ENCODE measurements at regions not wholly inside any gene's neighbourhood (a gene's known extent, or its start where the extent isn't known, plus 50 kb on each side); places are given as distances from the start of the nearest gene placed in this dataset.

GRCh38 chr9:106621313-106622163, 241.4 kb upstream of the ZNF462 start:
- intact Hi-C loops (cut with DNase I), result no loop called here
- H3K27ac ChIP-seq, result no peak overlapping the region

GRCh38 chr9:106622164-106622487, 240.8 kb upstream of the ZNF462 start:
- intact Hi-C loops (cut with DNase I), result no loop called here
- DNase-seq (no peak), ATAC-seq (no peak)
- 77 to 82% methylated on average over 10 of the region's 10 CpGs for WGBS, 2 donors
- Histone ChIP-seq H3K27ac (no peak overlapping the region), H3K4me3 (no peak overlapping the region), H3K4me1 (no peaks in the 10 kb centered on the region), H3K9me3 (no peaks in the 10 kb centered on the region), H3K27me3 (no peaks in the 10 kb centered on the region), H3K36me3 (replicated peaks in 1 of 2; ENCODE audit: insufficient read depth in 1 of 2, low read depth in 2 of 2) (no peaks in the 10 kb centered on the region)
- TF ChIP-seq POLR2A (IDR thresholded peaks at IDR 0.05) (no peak), CTCF (IDR thresholded peaks at IDR 0.05) (no peak)

More at GRCh38 chr9:106621313-106622163, 241.4 kb upstream of the ZNF462 start:
- no peaks in the 10 kb centered on the region for H3K9me3 ChIP-seq
- DNase-seq (no peak), ATAC-seq (no peak)
- H3K4me1 ChIP-seq, result no peaks in the 10 kb centered on the region
- TF ChIP-seq CTCF (IDR thresholded peaks at IDR 0.05) (no peak), POLR2A (IDR thresholded peaks at IDR 0.05) (no peak)
- no peak overlapping the region for H3K4me3 ChIP-seq
- no peaks in the 10 kb centered on the region for H3K27me3 ChIP-seq
- H3K36me3 ChIP-seq (replicated peaks in 1 of 2; ENCODE audit: insufficient read depth in 1 of 2, low read depth in 2 of 2), result no peaks in the 10 kb centered on the region
- 43 to 54% methylated on average over 14 of the region's 14 CpGs for WGBS, 2 donors

- ATAC-seq, result no peak
- no peak for DNase-seq
Observed at GRCh38 chr9:106623558-106623957, 239.4 kb upstream of the ZNF462 start.

GRCh38 chr9:106625259-106625789, 237.6 kb upstream of the ZNF462 start:
- 53 to 60% methylated on average over 3 of the region's 3 CpGs for WGBS, 2 donors
- TF ChIP-seq CTCF (IDR thresholded peaks at IDR 0.05) (no peak), POLR2A (IDR thresholded peaks at IDR 0.05) (no peak)
- Histone ChIP-seq H3K27ac (no peak overlapping the region), H3K4me1 (no peaks in the 10 kb centered on the region), H3K9me3 (no peaks in the 10 kb centered on the region), H3K27me3 (no peaks in the 10 kb centered on the region), H3K4me3 (no peak overlapping the region), H3K36me3 (replicated peaks in 1 of 2; ENCODE audit: insufficient read depth in 1 of 2, low read depth in 2 of 2) (no peaks in the 10 kb centered on the region)
- intact Hi-C loops (cut with DNase I), result no loop called here
- ATAC-seq (no peak), DNase-seq (no peak)

More at GRCh38 chr9:106623558-106623957, 239.4 kb upstream of the ZNF462 start:
- Histone ChIP-seq H3K36me3 (replicated peaks in 1 of 2; ENCODE audit: insufficient read depth in 1 of 2, low read depth in 2 of 2) (no peaks in the 10 kb centered on the region), H3K4me3 (no peak overlapping the region), H3K27ac (no peak overlapping the region), H3K4me1 (no peaks in the 10 kb centered on the region), H3K9me3 (no peaks in the 10 kb centered on the region), H3K27me3 (no peaks in the 10 kb centered on the region)
- TF ChIP-seq CTCF (IDR thresholded peaks at IDR 0.05), result no peak
- no peak for TF ChIP-seq POLR2A (IDR thresholded peaks at IDR 0.05)
- intact Hi-C loops (cut with DNase I), result no loop called here
- 76 to 98% methylated on average over 5 of the region's 5 CpGs for WGBS, 2 donors

GRCh38 chr9:106626936-106627335, 236.0 kb upstream of the ZNF462 start:
- TF ChIP-seq POLR2A (IDR thresholded peaks at IDR 0.05), result no peak
- TF ChIP-seq CTCF (IDR thresholded peaks at IDR 0.05), result no peak
- H3K4me3 ChIP-seq, result no peak overlapping the region
- 65 to 75% methylated on average over 6 of the region's 6 CpGs for WGBS, 2 donors
- no peaks in the 10 kb centered on the region for H3K27me3 ChIP-seq
- H3K4me1 ChIP-seq, result no peaks in the 10 kb centered on the region
- H3K9me3 ChIP-seq, result no peaks in the 10 kb centered on the region
- intact Hi-C loops (cut with DNase I), result no loop called here
- no peak for DNase-seq
- no peak for ATAC-seq
- H3K36me3 ChIP-seq (replicated peaks in 1 of 2; ENCODE audit: insufficient read depth in 1 of 2, low read depth in 2 of 2), result no peaks in the 10 kb centered on the region
- no peak overlapping the region for H3K27ac ChIP-seq
